AG10803 (cell line): ENCODE measurements at regions not wholly inside any gene's neighbourhood (a gene's known extent, or its start where the extent isn't known, plus 50 kb on each side); places are given as distances from the start of the nearest gene placed in this dataset.

Experiments used
- DNase-seq: peaks from one replicate; pipeline ENCODE4 v3.0.0; 2010; ENCODE audit warnings: low read depth
- H3K4me3 ChIP-seq: 2 replicates; pipeline ENCODE4 v1.5.1; 2011; ENCODE audit warnings: mild to moderate bottlenecking, low read length, control low read depth
- CTCF ChIP-seq: conservative IDR thresholded peaks from 2 replicates; pipeline ENCODE4 v1.5.1; 2011; ENCODE audit warnings: mild to moderate bottlenecking, low read length, control low read depth, inconsistent platforms

DNA sequence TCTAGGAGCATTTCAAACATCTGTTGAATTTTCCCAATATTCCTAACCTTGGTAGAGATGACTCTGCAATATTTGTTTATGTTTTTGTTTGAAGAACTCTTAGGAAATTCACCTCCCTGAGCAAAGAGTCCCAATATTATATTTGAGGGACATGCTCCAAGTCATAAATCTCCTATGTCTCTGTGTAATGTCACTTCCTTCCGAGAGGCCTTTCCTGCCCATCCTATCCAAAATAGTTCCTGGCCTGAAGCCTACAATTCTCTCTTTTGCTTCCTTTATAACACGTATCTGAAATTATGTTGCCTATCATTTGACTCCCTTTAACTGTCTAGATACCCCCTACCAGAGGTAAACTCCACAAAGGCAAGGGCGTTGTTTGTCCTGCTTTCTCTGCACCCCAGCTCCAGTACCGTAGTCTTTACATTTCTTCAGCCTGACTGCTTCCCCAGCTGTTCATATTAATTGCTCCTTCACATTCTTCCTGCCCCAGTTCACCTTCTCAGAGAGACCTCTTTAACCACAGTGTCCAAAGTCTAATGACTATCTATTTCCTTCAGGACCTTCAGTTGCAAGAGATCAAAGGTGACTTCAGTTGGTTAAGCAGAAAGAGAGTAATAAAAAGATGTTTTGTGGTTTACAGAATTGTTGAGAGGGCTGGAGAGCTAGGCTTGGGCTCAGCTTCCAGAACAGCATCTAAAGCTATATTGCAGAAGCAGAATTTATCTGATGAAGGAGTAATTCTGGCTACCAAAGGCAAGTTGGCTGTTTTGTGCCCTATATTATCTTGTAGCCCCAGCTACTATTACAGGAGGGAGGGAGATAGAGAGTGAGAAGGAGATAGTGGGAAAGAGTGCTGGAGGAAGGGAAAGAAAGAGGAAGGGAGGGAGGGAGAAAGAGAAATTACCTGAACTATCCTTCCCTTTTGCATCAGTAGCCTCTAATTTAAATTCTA lies 109.3 kb upstream of the TMEM161B start:
- TF ChIP-seq CTCF: no peak
- H3K4me3 ChIP-seq: no peak overlapping the region
- DNase-seq: no peak

DNA sequence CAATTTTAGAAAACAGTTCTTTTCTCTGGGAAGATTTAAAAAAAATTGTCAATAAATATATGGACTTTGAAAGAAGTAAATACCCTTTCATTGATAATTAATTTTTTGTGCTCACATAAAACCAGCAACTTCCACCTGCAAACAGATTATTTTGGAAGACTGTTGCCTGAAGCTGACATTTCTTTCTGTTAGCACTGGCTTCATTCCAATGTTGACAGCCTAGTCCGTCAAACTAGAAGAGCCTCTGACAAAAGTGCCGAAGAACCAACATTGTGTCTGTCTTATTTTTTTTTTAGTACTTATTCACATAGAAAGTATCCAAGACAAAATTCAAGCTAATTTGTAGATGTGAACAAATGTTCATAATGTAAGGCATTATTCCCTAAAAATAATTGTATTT lies 108.6 kb upstream of the TMEM161B start:
- no peak for TF ChIP-seq CTCF
- no peak overlapping the region for H3K4me3 ChIP-seq
- DNase-seq: no peak

DNA sequence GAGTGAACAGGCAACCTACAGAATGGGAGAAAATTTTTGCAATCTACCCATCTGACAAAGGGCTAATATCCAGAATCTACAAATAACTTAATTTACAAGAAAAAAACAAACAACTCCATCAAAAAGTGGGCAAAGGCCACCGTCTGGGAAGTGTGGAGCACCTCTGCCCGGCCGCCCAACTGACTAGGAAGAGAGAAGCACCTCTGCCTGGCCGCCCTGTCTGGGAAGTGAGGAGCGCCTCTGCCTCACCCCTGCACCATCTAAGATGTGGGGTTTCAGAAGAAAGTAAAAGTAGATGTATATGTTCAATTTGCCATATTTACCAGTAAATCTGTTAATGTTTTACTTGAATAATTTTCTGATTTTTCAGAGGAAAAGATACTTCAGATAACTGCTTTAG lies 108.1 kb upstream of the TMEM161B start:
- no peak for DNase-seq
- no peak overlapping the region for H3K4me3 ChIP-seq
- TF ChIP-seq CTCF: no peak

- no peak overlapping the region for H3K4me3 ChIP-seq
- DNase-seq: no peak
- TF ChIP-seq CTCF: no peak
Measured at GRCh38 chr5:88374391-88374790, 105.7 kb upstream of the TMEM161B start.

GRCh38 chr5:88370824-88371223 lies 102.2 kb upstream of the TMEM161B start:
- DNase-seq: no peak
- TF ChIP-seq CTCF: no peak
- H3K4me3 ChIP-seq: no peak overlapping the region

- TF ChIP-seq CTCF: no peak
- DNase-seq: no peak
- H3K4me3 ChIP-seq: no peak overlapping the region
Measured at GRCh38 chr5:88368201-88368600, 99.6 kb upstream of the TMEM161B start.

DNA sequence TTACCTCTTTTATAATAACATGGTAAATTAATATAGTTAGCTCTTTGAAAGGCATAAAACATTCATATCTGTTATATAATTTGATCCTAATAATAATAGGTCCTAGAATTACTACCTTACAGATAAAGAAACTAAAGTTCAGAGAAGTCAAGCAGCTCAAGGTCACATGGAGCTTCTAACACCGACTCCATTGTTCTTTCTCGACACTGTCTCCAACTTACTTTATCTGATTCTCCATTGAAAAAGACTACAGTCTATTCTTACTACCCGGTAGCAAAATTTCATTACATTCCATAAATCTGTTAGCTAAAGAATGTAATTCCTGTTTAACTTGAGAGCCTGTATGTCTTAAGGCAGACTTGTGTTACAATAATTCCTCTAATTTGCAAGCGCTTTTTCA lies 96.3 kb upstream of the TMEM161B start:
- H3K4me3 ChIP-seq: no peak overlapping the region
- TF ChIP-seq CTCF: no peak
- no peak for DNase-seq
